Erythroblast (primary cell): ENCODE measurements at regions not wholly inside any gene's neighbourhood (a gene's known extent, or its start where the extent isn't known, plus 50 kb on each side); places are given as distances from the start of the nearest gene placed in this dataset.

Experiments
- GATA1 ChIP-seq: IDR thresholded peaks from 2 replicates; pipeline ENCODE4 v1.6.1; 2011; ENCODE audit warnings: low read depth, mild to moderate bottlenecking, control low read depth, low read length, moderate library complexity
- POLR2A ChIP-seq: IDR thresholded peaks from 2 replicates; pipeline ENCODE4 v1.6.1; 2011; ENCODE audit warnings: mild to moderate bottlenecking, low read length

DNA sequence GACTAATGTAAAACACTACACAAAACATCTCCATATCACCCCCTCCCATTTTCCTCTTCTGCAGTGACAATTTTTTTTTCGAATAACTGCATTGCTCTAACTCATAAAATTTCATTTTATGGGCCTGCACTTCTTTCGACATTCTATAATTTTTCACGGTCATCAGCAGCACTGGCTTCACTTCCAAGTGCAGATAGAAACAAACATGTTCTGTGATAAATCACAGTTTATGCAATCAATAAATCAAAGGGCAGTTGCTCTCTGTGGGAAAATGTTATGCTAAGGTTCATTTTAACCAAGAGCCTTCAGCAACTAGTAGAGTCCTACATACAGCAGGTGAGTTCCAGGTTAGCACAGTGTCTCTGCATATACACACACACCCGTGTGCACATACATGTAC, 100.1 kb downstream of the GPAM start:
- TF ChIP-seq POLR2A, result no peak
- TF ChIP-seq GATA1, result no peak
